ENCODE measurements at regions not wholly inside any gene's neighbourhood (a gene's known extent, or its start where the extent isn't known, plus 50 kb on each side); places are given as distances from the start of the nearest gene placed in this dataset.

GRCh38 chr10:35998026-35998425 is 355.9 kb upstream of the FZD8 start:
- no peaks in the 10 kb centered on the region for H3K36me3 ChIP-seq
- TF ChIP-seq POLR2A (IDR thresholded peaks at IDR 0.05), result no peak
- TF ChIP-seq, protein P1, sequence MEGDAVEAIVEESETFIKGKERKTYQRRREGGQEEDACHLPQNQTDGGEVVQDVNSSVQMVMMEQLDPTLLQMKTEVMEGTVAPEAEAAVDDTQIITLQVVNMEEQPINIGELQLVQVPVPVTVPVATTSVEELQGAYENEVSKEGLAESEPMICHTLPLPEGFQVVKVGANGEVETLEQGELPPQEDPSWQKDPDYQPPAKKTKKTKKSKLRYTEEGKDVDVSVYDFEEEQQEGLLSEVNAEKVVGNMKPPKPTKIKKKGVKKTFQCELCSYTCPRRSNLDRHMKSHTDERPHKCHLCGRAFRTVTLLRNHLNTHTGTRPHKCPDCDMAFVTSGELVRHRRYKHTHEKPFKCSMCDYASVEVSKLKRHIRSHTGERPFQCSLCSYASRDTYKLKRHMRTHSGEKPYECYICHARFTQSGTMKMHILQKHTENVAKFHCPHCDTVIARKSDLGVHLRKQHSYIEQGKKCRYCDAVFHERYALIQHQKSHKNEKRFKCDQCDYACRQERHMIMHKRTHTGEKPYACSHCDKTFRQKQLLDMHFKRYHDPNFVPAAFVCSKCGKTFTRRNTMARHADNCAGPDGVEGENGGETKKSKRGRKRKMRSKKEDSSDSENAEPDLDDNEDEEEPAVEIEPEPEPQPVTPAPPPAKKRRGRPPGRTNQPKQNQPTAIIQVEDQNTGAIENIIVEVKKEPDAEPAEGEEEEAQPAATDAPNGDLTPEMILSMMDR (IDR thresholded peaks at IDR 0.05), result no peak
- no peaks in the 10 kb centered on the region for H3K27me3 ChIP-seq
- DNase-seq, result no peak
- no peak overlapping the region for H3K4me3 ChIP-seq
- no peaks in the 10 kb centered on the region for H3K9me3 ChIP-seq
- H3K4me1 ChIP-seq, result no peaks in the 10 kb centered on the region
- no peak overlapping the region for H3K27ac ChIP-seq

DNA sequence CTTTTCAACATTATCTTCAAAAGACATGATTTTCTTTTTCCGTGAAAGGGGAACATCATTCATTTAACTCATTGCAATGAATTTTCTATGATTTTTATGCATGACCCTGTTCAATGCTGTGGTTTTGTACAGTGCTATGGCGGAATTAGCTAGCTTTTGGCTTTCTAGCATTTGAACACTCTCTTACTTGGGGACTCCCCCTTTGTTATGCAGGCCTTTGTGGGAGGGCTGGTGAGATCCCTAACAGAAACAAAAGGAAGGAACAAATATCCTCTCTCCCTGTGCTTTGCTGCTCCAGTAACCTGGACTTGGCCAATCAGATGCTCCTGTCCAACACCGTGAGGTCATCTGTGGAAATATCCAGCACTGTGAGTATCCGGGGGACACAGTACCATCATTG is 353.4 kb upstream of the FZD8 start:
- no peaks in the 10 kb centered on the region for H3K4me1 ChIP-seq
- no peaks in the 10 kb centered on the region for H3K36me3 ChIP-seq
- no peak for TF ChIP-seq POLR2A (IDR thresholded peaks at IDR 0.05)
- TF ChIP-seq, protein P1 (IDR thresholded peaks at IDR 0.05), result no peak
- H3K4me3 ChIP-seq, result no peak overlapping the region
- no peak for DNase-seq
- no peak overlapping the region for H3K27ac ChIP-seq
- H3K27me3 ChIP-seq, result no peaks in the 10 kb centered on the region
- H3K9me3 ChIP-seq, result no peaks in the 10 kb centered on the region

GRCh38 chr10:35993591-35994515 is 351.8 kb upstream of the FZD8 start:
- Histone ChIP-seq H3K27ac (no peak overlapping the region), H3K4me3 (no peak overlapping the region), H3K9me3 (no peaks in the 10 kb centered on the region), H3K27me3 (no peaks in the 10 kb centered on the region), H3K36me3 (no peaks in the 10 kb centered on the region), H3K4me1 (no peaks in the 10 kb centered on the region)
- DNase-seq, result no peak
- no peak for TF ChIP-seq POLR2A (IDR thresholded peaks at IDR 0.05)
- TF ChIP-seq, protein P1 (IDR thresholded peaks at IDR 0.05), result no peak

GRCh38 chr10:35992107-35992506 is 350.0 kb upstream of the FZD8 start:
- no peaks in the 10 kb centered on the region for H3K27me3 ChIP-seq
- no peaks in the 10 kb centered on the region for H3K36me3 ChIP-seq
- H3K27ac ChIP-seq, result no peak overlapping the region
- no peaks in the 10 kb centered on the region for H3K4me1 ChIP-seq
- TF ChIP-seq POLR2A (IDR thresholded peaks at IDR 0.05), result no peak
- TF ChIP-seq, protein P1 (IDR thresholded peaks at IDR 0.05), result no peak
- H3K4me3 ChIP-seq, result no peak overlapping the region
- H3K9me3 ChIP-seq, result no peaks in the 10 kb centered on the region
- DNase-seq, result no peak

- Histone ChIP-seq H3K4me3 (no peak overlapping the region), H3K27me3 (no peaks in the 10 kb centered on the region), H3K27ac (no peak overlapping the region), H3K9me3 (no peaks in the 10 kb centered on the region), H3K36me3 (no peaks in the 10 kb centered on the region), H3K4me1 (no peaks in the 10 kb centered on the region)
- no peak for TF ChIP-seq POLR2A (IDR thresholded peaks at IDR 0.05)
- TF ChIP-seq, protein P1 (IDR thresholded peaks at IDR 0.05), result no peak
- DNase-seq, result no peak
Observed at GRCh38 chr10:35986756-35987502, 344.8 kb upstream of the FZD8 start.

Measured in Peyer's patch (tissue), 4 donors.